HT1080 (cell line): ENCODE measurements at regions not wholly inside any gene's neighbourhood (a gene's known extent, or its start where the extent isn't known, plus 50 kb on each side); places are given as distances from the start of the nearest gene placed in this dataset.

Experiments
- DNase-seq: peaks from one replicate; pipeline ENCODE4 v3.0.0-alpha.2; 2015; ENCODE audit warnings: low read depth

DNA sequence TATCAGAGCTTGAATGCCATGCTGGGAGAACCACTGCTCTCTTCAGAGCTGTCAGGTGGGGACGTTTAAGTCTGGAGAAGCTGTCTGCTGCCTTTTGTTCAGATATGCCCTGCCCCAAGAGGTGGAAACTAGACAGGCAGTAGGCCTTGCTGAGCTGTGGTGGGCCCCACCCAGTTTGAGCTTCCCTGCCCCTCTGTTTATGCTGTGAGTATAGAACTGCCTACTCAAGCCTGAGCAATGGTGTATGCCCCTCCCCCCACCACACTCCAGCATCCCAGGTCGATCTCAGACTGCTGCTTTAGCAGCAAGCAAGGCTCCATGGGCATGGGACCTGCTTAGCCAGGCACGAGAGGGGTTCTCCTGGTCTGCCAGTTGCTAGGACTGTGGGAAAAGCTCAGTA, 362.3 kb downstream of the FAM170A start:
- peak; percentile 7 for DNase-seq

DNA sequence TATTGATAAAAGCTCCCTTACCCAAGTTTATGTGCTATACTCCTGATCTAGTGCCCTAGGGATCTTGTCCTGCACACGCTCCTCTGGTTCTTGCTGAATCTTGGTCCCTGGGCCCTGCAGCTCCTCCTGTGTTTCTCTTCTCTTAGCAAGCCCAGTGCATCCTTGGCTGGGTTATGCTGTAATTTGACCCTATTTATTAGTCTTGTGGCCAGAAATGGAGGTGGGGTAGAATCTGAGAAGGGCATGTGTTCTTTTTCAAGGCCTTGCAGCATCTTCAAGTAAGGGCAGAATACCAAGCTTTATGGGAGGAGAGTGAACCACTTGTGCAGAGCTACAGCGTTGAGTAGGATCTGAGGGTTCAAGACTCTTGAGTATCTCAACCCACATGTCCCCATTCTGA, 366.8 kb downstream of the FAM170A start:
- peak; percentile 8 for DNase-seq

DNA sequence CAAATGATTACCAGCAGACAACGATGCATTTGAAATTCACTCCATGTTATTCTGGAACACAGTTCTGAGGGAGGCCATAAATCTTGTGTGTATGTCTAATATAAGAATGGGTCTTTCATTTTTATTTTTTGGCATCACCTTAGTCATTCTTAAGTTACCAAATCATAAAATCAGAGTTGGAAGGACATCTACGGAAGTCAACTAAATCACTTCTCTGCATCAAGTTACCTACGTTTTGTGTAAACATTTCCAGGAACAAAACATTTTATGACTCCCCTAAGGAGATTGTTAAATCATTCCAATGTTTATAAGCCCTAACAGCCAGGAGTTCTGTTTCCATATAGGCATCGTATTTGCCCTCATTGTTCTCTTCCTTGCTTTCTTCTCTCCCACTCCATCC, 378.2 kb downstream of the FAM170A start:
- DNase-seq: no peak

DNA sequence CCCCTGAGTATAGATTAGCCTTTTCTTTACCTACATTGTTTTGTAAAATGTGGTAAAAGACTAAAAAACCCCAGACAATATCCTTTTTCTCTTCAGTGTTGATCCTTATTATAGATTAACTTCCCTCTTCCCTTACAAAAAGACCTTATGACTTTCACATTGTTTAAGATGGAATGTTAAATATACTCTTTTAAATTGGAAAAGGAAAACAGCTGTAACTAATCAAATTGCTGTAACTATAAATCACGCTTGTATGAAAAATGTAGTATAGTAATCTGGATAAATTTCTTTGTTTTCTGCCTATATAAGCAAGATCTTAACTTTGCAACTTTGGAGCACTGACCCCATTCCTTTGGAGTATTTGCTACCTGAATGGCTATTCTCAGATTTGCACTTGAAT, 383.1 kb downstream of the FAM170A start:
- no peak for DNase-seq

DNA sequence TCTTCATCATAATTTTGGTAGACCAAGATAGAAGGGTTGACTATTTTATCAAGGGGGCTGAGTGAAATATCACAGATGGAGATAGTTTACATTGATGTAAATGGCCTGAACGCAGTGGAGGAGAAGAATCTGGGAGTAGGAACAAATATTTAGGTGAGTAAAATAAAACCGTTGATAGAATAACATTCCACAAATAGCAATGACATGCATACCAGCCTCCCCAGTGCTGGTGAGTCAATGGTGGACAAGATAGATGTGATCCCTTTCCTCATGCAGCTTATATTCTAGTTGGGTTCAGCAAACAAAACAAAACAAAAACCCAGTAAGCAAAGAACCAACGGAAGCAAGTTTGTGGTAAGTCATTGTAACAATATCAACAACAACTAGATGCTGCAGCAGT, 385.2 kb downstream of the FAM170A start:
- DNase-seq: no peak

DNA sequence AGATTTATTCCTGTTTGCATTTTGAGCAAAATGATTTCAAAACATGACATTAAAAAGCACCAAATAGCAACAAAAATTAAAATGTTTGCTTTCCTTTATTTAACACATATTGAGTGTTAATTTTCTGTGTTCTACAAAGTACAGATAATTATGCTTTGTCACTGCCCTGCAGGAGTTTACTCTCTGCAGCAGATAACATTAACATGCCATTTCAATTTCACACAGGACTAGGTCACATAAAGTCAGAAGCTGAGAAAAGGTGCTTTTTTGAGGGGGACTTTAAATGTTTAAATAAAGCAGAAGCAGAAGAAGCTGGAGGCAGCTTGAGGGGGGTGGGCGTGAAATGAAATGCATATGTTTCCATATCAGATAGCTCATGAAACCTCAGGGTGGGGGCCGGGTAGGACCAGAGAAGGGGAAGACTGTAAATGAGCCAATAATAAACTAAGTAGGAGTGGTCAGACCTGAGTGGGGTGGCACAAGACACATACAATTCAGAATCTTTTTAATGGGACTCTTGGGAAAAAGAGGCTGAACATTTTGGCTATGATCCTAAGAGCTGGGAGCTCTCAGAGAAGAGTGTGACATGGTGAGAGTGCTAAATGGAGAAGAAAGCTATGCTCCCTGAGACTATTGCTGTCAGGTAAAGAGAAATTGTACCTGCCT, 387.5 kb downstream of the FAM170A start:
- DNase-seq: no peak

DNA sequence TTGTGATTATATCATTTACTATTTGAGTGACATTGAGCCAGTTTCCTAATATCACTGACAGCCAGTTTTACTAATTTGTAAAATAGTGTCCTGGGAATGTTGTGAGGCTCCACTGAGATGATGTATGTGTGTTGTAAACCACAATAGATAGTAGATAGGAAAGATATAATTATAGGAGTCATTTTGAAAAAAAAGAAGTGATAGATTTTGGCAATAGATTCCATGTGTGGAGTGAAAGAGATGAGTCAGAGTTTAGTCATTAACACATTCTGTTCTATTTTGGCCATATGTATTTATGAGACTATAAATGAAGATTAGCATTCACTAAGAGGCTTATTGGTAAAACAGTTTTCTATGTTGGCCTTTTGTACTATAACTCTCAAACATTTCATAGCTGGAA, 388.2 kb downstream of the FAM170A start:
- peak; percentile 31 for DNase-seq

DNA sequence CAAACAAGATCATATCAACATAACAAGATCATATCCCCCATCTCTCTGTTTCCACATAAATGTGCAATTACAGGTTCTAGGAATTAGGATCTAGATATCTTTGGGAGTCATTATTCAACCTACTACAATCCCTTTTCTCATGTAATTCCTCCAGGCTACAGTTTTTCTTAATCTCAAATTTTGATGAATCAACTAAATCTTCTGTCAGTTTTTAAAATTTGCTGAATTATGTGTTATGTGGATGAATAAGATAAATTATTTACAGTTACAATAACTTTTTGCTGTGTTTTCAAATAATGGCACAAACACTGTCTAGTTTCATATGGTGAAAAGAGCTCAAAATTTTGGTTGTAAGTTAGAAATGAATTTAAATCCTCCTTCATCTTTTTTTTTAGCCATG, 405.8 kb downstream of the FAM170A start:
- DNase-seq: no peak

DNA sequence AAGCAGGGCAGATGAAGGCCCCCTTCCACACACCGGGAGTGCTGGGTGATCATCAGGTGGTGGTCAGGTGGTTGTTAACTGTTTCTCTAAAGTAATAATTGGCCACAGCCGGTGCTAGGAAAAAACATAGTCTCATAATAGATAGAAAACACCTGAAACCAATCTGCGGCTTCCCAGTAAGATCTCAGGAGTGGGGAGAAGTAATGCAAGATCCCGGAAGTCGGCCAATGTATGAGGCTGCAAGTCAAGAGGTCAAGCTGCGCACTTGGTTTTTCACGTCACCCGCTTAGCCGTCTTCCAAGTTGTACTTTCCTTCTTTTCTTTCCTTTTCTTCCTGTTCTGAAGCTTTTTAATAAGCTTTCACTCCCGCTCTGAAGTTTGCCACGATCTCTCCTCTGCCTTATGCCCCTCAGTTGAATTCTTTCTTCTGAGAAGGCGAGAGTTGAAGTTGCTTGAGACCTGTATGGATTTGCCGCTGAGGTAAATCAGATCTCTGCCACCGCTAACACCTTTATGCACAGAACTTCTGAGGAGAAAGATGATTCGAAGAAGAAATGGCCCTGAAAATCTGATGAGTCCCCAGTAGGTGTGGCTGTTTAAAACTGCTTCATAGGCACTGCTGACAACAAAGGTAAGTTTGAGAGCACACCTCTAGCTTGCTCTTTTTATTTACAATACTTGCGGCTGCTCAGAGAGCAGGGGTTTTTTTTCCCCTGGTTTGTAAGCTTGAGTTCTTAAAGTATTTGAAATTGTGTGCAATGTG, 406.6 kb downstream of the FAM170A start:
- DNase-seq: no peak

DNA sequence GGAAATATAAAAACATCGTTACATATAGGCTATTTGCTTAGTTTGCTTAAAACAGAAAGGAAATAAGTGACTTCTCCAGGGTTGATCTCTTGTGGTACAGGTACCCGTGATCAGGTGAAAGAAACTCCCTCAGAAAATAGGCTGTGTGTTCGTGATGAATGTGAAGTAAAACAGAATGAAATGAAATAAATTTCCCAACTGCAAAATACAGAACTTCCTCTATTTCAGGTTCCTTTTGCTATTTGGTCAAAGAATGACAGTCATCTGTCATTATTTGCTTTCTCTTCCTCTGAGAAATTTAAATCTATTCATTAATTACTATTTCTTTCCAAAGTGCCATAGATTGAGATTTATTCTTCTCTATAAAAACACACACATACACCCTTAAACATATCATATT, 408.1 kb downstream of the FAM170A start:
- no peak for DNase-seq

DNA sequence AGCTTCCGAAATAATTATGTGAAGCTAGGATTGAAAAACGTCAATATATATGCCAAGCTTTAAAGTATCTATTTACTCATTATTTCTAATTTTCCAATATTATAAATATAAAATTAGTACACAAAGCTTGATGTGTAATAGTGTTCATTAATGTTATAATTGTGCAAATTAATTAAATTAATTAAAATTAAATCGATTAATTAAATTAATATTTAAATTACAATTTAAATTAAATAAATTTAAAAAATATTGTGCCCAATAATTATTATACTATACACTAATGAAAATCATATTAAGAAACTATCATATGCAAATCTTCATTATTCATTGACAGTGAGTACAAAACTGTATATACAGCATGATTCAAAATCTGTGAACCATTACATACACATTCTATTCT, 409.8 kb downstream of the FAM170A start:
- no peak for DNase-seq

DNA sequence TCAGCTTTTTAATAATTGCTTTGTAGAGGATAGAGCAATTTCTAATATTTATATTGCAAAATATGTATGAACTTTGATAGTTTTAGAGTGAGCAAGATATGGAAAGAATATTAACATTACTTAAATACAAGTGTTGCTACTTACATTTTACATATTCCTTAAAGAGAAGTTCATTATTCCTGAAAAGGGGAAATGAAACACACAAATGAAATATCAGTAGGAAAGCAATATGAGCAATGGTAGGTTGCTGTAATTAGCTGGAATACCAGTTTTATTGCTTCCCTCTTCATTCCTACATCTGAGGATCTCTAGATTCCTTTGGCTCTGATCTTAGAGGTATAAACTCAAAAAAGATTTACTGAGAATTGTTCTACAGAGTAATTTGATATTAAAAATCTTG, 414.1 kb downstream of the FAM170A start:
- DNase-seq: no peak

DNA sequence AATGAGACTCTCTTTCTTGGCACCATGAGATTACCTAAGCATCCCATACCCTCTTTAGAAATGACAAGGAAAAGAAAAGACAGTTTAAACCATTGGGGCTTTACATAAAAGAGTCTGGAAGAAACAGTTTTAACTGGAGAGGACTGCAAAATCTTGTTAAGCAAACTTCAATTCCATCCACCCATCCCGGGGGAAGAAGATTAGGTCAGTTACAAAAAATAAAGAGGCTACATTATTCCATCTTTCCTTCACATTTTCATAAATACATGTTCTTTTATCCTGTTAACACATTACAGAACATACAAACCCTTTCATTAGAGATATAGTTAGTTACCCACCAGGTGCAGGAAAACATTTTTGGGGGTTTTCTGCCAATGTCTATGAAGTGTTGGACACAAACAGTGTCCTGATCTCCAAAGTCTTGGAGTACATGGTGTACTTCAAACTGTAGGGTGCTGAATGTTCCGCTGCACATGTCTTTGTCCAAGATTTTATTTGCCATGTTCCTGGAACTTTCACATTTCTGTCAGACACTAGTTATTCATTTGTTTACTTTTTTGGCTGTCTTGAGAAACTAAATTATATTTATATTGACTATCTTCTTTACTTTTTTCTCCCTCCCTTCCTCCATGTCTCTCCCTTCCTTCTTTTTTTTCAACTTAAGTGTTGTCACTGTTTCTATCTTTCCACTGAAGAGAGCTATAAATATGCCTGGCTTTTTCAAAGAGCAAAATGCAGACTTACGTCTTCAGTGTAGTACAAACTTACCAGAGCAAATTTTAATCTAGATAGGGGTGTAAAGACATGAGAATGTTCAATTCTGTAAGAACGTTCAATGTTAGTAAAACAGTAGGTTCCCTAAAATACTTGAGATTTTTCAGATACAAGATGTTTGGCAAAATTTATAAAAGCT, 410.9 kb upstream of the PRR16 start:
- no peak for DNase-seq

DNA sequence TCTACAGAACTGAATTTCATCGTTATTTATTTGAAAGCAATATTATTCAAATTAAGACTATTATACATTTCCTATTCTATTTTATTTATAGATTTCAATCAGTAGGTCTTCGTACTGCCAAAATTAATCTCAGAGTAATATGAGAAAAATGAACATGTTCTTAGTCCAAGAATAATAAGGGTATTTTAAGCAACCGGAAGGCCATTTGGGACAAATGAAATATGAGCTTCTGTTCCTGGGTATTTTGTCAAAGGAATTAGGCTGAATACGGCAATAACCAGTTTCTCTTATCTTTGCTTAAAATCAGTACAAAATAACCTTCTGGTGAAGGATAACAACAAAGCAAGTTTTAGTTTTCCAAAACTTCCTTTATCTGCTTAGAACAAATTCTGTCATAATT, 410.3 kb upstream of the PRR16 start:
- no peak for DNase-seq

DNA sequence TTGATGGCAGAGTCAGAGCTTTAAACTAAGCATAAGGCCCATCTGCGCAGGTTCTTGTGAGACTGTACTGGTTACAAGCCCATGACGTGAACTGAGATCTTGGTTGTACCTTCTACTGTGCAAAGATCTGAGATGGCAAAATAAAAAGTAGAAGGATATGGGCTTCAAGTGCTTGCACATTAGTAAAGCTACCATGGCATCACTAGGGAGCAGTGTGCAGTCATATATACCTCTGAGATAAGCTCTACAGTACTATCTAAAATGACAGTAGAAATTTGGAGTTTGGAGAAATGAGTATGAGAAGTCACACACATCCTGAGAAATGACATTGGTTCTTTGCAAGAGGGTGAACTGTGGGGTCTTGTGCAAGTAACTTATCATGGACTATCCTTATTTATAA, 408.2 kb upstream of the PRR16 start:
- DNase-seq: no peak

DNA sequence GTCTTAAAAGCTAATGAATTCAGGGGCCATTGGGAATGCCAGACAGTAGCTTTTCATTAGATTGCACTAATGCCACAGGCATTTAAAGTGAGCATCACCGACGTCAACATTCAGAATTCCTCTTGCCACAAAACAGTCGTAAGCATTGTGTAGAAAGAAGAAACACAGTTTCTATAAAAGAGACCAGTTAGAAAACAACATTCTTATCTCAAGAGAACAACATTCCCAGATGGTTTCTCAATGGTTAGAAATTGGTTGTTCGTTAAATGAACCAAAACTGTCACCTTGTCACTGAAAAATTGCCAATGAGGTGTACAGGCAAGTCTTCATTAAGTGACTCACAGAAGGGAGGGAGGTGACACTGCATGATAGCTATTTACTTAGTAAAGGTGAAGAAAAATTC, 401.6 kb upstream of the PRR16 start:
- DNase-seq: peak; percentile 11

DNA sequence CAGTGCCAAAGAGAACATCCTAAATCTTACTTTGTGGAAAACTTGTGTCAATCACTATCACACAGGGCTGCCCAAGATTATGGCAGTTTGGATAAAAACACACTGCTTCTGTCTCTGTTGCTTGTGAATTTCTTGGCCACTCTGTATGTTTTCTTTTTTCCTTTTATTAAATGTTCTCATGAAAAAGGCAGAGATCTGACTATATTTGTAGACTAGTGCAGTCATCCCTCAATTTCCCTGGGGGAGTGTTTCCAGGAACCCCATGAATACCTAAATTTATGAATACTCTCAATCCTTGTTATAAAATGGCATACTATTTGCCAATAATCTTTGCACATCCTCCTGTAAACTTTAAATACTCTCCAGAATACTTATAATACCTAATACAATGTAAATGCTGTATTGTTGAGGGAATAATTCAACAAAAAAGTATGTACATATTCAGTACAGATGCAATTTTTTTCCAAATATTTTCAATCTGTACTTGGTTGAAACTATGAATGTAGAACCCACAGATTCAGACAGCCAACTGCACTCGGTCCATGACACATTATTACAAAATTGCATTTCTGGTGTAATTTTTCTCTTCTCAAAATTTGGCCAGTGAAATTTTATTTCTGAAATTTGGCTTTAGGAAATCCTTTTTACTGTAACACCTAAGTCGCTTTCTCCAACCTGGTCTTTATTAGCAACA, 391.9 kb upstream of the PRR16 start:
- no peak for DNase-seq

DNA sequence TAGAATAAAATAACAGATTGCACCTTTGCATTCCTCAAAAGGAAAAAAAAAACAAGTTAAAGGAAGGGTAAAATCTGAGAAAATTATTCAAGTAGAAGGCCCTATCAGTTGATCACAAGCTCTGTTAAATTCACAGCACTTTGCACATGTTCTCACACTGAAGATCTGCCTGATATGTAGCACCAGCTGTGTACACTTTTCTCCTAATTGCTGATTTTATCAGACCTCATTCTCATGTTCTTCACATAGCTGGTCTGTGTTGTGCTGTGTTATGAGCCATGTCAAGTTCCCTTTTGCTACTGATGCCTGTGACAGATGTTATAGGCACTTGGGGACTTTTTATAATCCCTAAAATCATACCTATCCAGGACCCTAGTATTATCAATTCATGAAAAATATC, 390.4 kb upstream of the PRR16 start:
- no peak for DNase-seq

DNA sequence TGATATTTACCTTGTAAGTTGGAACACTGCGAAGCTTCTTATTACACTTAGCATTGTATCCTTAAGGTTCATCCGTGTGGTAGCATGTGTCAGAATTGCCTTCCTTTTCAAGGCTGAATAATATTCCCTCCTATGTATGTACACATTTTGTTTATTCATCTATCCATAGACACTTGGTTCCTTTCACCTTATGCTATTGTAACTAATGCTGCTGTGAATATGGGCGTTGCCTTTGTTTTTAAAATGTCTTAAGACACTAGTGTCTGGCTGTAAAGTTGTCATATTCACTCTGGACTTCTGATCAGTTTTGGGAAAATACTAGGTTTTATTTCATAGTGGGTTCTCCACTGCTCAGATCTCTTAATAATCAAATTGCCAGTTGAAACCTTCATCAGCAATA, 383.3 kb upstream of the PRR16 start:
- no peak for DNase-seq

DNA sequence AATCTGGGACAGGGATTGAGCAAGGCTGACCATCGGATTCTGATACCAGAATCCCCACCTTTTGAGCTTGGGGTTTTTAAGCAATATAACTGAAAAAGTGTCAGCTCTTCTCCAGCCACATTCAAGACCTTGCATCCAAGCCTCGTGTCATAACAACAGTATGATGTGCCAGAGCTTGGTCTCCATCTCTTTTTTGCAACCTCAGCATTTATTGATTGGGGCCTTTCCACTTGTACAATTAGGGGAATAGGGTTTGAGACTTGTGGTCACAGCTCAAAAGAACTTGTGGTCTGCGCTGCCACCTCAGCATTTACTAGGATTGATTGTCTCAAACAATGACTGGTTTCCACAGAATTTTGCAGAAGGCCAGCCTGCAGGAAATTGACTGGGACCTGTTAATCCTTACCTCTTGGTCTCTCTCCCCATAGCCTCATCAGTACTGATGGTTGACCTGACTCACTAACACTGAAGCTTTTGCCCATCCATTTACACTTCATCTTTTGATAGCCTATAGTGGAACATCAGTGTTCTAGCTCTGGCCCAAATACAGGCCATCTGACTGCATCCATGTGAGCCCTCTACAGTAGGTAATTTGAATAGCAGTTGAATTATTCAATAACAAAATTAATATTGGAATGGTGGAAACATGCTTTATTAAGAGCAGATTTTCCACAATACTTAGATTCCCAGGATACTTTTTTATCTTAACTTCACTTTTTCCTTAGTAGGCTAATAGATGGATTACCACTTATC, 381.6 kb upstream of the PRR16 start:
- no peak for DNase-seq
